ENCODE measurements at regions not wholly inside any gene's neighbourhood (a gene's known extent, or its start where the extent isn't known, plus 50 kb on each side); places are given as distances from the start of the nearest gene placed in this dataset.

- ChIA-PET CTCF (no interaction called here), POLR2A (no interaction called here)
- intact Hi-C loops (cut with micrococcal nuclease), result no loop called here
- Mint-ChIP-seq H3K4me1 (no peaks in the 10 kb centered on the region), H3K27ac (no peak overlapping the region), H3K9me3 (no peaks in the 10 kb centered on the region), H3K4me3 (no peak overlapping the region), H3K27me3 (no peaks in the 10 kb centered on the region), H3K36me3 (ENCODE audit: low read depth) (no peaks in the 10 kb centered on the region)
- DNase-seq (no peak), ATAC-seq (ENCODE audit: low read depth) (no peak)
- TF ChIP-seq, protein P1, sequence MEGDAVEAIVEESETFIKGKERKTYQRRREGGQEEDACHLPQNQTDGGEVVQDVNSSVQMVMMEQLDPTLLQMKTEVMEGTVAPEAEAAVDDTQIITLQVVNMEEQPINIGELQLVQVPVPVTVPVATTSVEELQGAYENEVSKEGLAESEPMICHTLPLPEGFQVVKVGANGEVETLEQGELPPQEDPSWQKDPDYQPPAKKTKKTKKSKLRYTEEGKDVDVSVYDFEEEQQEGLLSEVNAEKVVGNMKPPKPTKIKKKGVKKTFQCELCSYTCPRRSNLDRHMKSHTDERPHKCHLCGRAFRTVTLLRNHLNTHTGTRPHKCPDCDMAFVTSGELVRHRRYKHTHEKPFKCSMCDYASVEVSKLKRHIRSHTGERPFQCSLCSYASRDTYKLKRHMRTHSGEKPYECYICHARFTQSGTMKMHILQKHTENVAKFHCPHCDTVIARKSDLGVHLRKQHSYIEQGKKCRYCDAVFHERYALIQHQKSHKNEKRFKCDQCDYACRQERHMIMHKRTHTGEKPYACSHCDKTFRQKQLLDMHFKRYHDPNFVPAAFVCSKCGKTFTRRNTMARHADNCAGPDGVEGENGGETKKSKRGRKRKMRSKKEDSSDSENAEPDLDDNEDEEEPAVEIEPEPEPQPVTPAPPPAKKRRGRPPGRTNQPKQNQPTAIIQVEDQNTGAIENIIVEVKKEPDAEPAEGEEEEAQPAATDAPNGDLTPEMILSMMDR (IDR thresholded peaks at IDR 0.05), result no peak
Measured at GRCh38 chr9:81242866-81243265, 446.5 kb downstream of the TLE1 start.

- Mint-ChIP-seq H3K4me1 (no peaks in the 10 kb centered on the region), H3K27ac (no peak overlapping the region), H3K9me3 (no peaks in the 10 kb centered on the region), H3K27me3 (no peaks in the 10 kb centered on the region), H3K36me3 (ENCODE audit: low read depth) (no peaks in the 10 kb centered on the region), H3K4me3 (no peak overlapping the region)
- ChIA-PET POLR2A (no interaction called here), CTCF (no interaction called here)
- intact Hi-C loops (cut with micrococcal nuclease), result no loop called here
- TF ChIP-seq, protein P1 (IDR thresholded peaks at IDR 0.05), result no peak
- no peak for DNase-seq
- ATAC-seq (ENCODE audit: low read depth), result no peak
Measured at GRCh38 chr9:81239388-81239787, 450.0 kb downstream of the TLE1 start.

- intact Hi-C loops (cut with micrococcal nuclease), result no loop called here
- no peak for ATAC-seq (ENCODE audit: low read depth)
- H3K4me3 Mint-ChIP-seq, result no peak overlapping the region
- H3K27ac Mint-ChIP-seq, result no peak overlapping the region
- DNase-seq, result no peak
- H3K36me3 Mint-ChIP-seq (ENCODE audit: low read depth), result no peaks in the 10 kb centered on the region
- CTCF ChIA-PET, result no interaction called here
- H3K27me3 Mint-ChIP-seq, result no peaks in the 10 kb centered on the region
- POLR2A ChIA-PET, result no interaction called here
- TF ChIP-seq, protein P1 (IDR thresholded peaks at IDR 0.05), result no peak
- H3K9me3 Mint-ChIP-seq, result no peaks in the 10 kb centered on the region
- no peaks in the 10 kb centered on the region for H3K4me1 Mint-ChIP-seq
Measured at GRCh38 chr9:81237565-81238231, 451.6 kb downstream of the TLE1 start.

- no peaks in the 10 kb centered on the region for H3K36me3 Mint-ChIP-seq (ENCODE audit: low read depth)
- H3K9me3 Mint-ChIP-seq, result no peaks in the 10 kb centered on the region
- ChIA-PET POLR2A (no interaction called here), CTCF (no interaction called here)
- H3K4me3 Mint-ChIP-seq, result no peak overlapping the region
- TF ChIP-seq, protein P1 (IDR thresholded peaks at IDR 0.05), result no peak
- DNase-seq, result no peak
- H3K27me3 Mint-ChIP-seq, result no peaks in the 10 kb centered on the region
- H3K4me1 Mint-ChIP-seq, result no peaks in the 10 kb centered on the region
- no peak for ATAC-seq (ENCODE audit: low read depth)
- H3K27ac Mint-ChIP-seq, result no peak overlapping the region
- intact Hi-C loops (cut with micrococcal nuclease), result no loop called here
Measured at GRCh38 chr9:81234924-81235610, 454.3 kb downstream of the TLE1 start.

DNA sequence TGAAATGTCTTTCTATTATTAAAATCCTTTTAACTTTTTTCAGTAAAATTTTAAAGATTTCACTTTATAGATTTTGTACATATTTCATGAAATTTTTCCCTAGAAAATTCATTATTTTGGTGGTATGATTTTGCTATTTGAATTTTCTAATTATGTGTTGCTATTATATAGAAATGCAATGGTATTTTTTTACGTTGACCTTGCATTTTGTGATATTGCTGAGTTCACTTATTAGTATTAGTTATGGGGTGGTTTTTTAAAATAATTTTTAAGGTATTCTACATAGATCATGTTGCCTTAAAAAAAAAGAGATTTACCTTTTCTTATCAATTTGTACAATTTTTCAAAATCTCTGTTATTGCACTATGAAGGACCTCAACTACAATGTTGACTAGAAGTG is 458.3 kb downstream of the TLE1 start:
- H3K4me3 Mint-ChIP-seq, result no peak overlapping the region
- ChIA-PET CTCF (no interaction called here), POLR2A (no interaction called here)
- H3K36me3 Mint-ChIP-seq (ENCODE audit: low read depth), result no peaks in the 10 kb centered on the region
- no peaks in the 10 kb centered on the region for H3K4me1 Mint-ChIP-seq
- no peak overlapping the region for H3K27ac Mint-ChIP-seq
- DNase-seq (no peak), ATAC-seq (ENCODE audit: low read depth) (no peak)
- no peaks in the 10 kb centered on the region for H3K27me3 Mint-ChIP-seq
- TF ChIP-seq, protein P1 (IDR thresholded peaks at IDR 0.05), result no peak
- intact Hi-C loops (cut with micrococcal nuclease), result no loop called here
- no peaks in the 10 kb centered on the region for H3K9me3 Mint-ChIP-seq

Measured in activated B cell treated with CpG ODN at 0.5 μM for 24 hours (primary cell).